ENCODE measurements at regions not wholly inside any gene's neighbourhood (a gene's known extent, or its start where the extent isn't known, plus 50 kb on each side); places are given as distances from the start of the nearest gene placed in this dataset.

DNA sequence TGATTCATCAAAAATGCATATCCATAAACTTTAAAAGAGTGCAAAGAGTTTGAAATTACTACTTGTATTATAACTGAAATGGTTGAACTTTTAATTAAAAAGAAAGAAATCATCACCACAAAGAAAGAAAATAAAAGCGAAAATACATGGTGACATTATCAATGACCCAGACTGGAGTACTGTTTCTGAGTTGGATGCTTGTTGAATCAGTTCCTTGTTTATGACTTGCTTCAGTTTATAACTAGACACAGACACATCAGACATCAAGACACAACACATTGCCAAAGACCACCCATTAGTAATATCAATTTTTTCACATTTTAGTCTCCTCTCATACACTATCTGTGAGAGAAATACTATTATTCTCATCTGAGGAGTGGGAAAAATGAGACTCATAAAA lies 293.0 kb downstream of the MRPL39 start:
- TF ChIP-seq POLR2A (IDR thresholded peaks at IDR 0.05) (no peak), POLR2AphosphoS5 (IDR thresholded peaks at IDR 0.05) (no peak)
- TF ChIP-seq, protein P1, sequence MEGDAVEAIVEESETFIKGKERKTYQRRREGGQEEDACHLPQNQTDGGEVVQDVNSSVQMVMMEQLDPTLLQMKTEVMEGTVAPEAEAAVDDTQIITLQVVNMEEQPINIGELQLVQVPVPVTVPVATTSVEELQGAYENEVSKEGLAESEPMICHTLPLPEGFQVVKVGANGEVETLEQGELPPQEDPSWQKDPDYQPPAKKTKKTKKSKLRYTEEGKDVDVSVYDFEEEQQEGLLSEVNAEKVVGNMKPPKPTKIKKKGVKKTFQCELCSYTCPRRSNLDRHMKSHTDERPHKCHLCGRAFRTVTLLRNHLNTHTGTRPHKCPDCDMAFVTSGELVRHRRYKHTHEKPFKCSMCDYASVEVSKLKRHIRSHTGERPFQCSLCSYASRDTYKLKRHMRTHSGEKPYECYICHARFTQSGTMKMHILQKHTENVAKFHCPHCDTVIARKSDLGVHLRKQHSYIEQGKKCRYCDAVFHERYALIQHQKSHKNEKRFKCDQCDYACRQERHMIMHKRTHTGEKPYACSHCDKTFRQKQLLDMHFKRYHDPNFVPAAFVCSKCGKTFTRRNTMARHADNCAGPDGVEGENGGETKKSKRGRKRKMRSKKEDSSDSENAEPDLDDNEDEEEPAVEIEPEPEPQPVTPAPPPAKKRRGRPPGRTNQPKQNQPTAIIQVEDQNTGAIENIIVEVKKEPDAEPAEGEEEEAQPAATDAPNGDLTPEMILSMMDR (IDR thresholded peaks at IDR 0.05), result no peak
